ENCODE measurements at regions not wholly inside any gene's neighbourhood (a gene's known extent, or its start where the extent isn't known, plus 50 kb on each side); places are given as distances from the start of the nearest gene placed in this dataset.

GRCh38 chr2:172198361-172198760 lies 95.7 kb upstream of the DLX2 start:
- H3K4me2 ChIP-seq: no peak overlapping the region
- no peak for FAIRE-seq
- CTCF ChIA-PET: interaction anchor here (0.7 to 1.3 kb wide), 2 partner anchors 229 to 267 kb away, joined by 3 to 7 read pairs; partner anchors contain the start of gene ITGA6
- H3K4me1 ChIP-seq: no peaks in the 10 kb centered on the region
- 39% methylated on average over 4 of the region's 4 CpGs for WGBS (ENCODE audit: missing lambda C conversion rate)
- no peak for ATAC-seq
- DNase-seq (ENCODE audit: low read depth in 1 of 2, low spot score in 1 of 2): no peak
- peaks cover 40% of the 10 kb centered on the region for H3K9me3 ChIP-seq
- H3K4me3 ChIP-seq: no peak overlapping the region
- TF ChIP-seq EHMT2 (IDR thresholded peaks at IDR 0.05; ENCODE audit: low read depth) (no peak), EHF (CRISPR knock-in tag; IDR thresholded peaks at IDR 0.05) (no peak), ZFP36 (IDR thresholded peaks at IDR 0.05; ENCODE audit: borderline replicate concordance, partially characterized antibody) (no peak), ESRRA (IDR thresholded peaks at IDR 0.05; ENCODE audit: borderline replicate concordance, low read length) (no peak), MYC (IDR thresholded peaks at IDR 0.05; ENCODE audit: borderline replicate concordance, low read length) (no peak), NFE2L2 (conservative IDR thresholded peaks at IDR 0.05; ENCODE audit: low read length) (no peak), BCL3 (IDR thresholded peaks at IDR 0.05) (no peak), USF2 (IDR thresholded peaks at IDR 0.05) (no peak), KDM1A (IDR thresholded peaks at IDR 0.05; ENCODE audit: low read depth) (no peak), MAZ (IDR thresholded peaks at IDR 0.05; ENCODE audit: borderline replicate concordance, low read depth, low read length) (no peak), NR3C1 (IDR thresholded peaks at IDR 0.05) (no peak), RARB (CRISPR knock-in tag; IDR thresholded peaks at IDR 0.05) (no peak), GATA3 (IDR thresholded peaks at IDR 0.05; ENCODE audit: borderline replicate concordance) (no peak), TP53 (CRISPR knock-in tag; IDR thresholded peaks at IDR 0.05) (no peak)
- no peak overlapping the region for H3K27ac ChIP-seq
- POLR2A ChIA-PET: no interaction called here

GRCh38 chr2:172198908-172199307 lies 96.2 kb upstream of the DLX2 start:
- FAIRE-seq (no peak), ATAC-seq (no peak), DNase-seq (ENCODE audit: low read depth in 1 of 2, low spot score in 1 of 2) (no peak)
- H3K27ac ChIP-seq: no peak overlapping the region
- TF ChIP-seq RFX5 (IDR thresholded peaks at IDR 0.05) (no peak), MYC (IDR thresholded peaks at IDR 0.05; ENCODE audit: borderline replicate concordance, low read length) (no peak), KDM5A (IDR thresholded peaks at IDR 0.05) (no peak), ESRRA (IDR thresholded peaks at IDR 0.05; ENCODE audit: borderline replicate concordance, low read length) (no peak), EHF (CRISPR knock-in tag; IDR thresholded peaks at IDR 0.05) (no peak), E2F6 (IDR thresholded peaks at IDR 0.05; ENCODE audit: borderline replicate concordance, low read depth) (no peak), CEBPB (IDR thresholded peaks at IDR 0.05) (no peak), HMGXB4 (CRISPR knock-in tag; IDR thresholded peaks at IDR 0.05; ENCODE audit: borderline replicate concordance) (no peak), HOXA7 (CRISPR knock-in tag; IDR thresholded peaks at IDR 0.05) (no peak), FOXS1 (CRISPR knock-in tag; IDR thresholded peaks at IDR 0.05) (no peak), REST (IDR thresholded peaks at IDR 0.05) (no peak), HDAC2 (IDR thresholded peaks at IDR 0.05) (no peak), FOSL2 (IDR thresholded peaks at IDR 0.05) (no peak), FOSL2 (CRISPR knock-in tag; IDR thresholded peaks at IDR 0.05) (no peak), PBX3 (IDR thresholded peaks at IDR 0.05) (no peak), ZNF302 (CRISPR knock-in tag; IDR thresholded peaks at IDR 0.05) (no peak), SREBF2 (IDR thresholded peaks at IDR 0.05) (no peak), FOSB (CRISPR knock-in tag; IDR thresholded peaks at IDR 0.05) (no peak), POLR2AphosphoS2 (conservative IDR thresholded peaks at IDR 0.05; ENCODE audit: low read length) (no peak), JUN (IDR thresholded peaks at IDR 0.05) (no peak)
- no peaks in the 10 kb centered on the region for H3K4me1 ChIP-seq
- peaks cover 34% of the 10 kb centered on the region for H3K9me3 ChIP-seq
- ChIA-PET POLR2A (no interaction called here), CTCF (interaction anchor here (0.7 to 1.3 kb wide), 3 partner anchors 26 to 266 kb away, joined by 3 to 7 read pairs (median 3); partner anchors contain the start of gene ITGA6)
- H3K4me3 ChIP-seq: no peak overlapping the region
- no peak overlapping the region for H3K4me2 ChIP-seq
- WGBS (ENCODE audit: missing lambda C conversion rate): 5% methylated on average over 1 of the region's 1 CpG

All from A549 (cell line).